MM.1S (cell line): ENCODE measurements at regions not wholly inside any gene's neighbourhood (a gene's known extent, or its start where the extent isn't known, plus 50 kb on each side); places are given as distances from the start of the nearest gene placed in this dataset.

Experiments used
- EZH2 ChIP-seq: fragments of 300-600 bp; sonication (generic); optimal IDR thresholded peaks from 2 replicates; pipeline ENCODE3; 2017; ENCODE audit warnings: low read depth, mild to moderate bottlenecking, antibody characterized with exemption, low read length, mixed read lengths
- EZH2phosphoT487 ChIP-seq: fragments of 300-600 bp; sonication (generic); IDR thresholded peaks from 2 replicates; pipeline ENCODE4 v1.6.1; 2018; ENCODE audit warnings: antibody characterized with exemption, low read length

DNA sequence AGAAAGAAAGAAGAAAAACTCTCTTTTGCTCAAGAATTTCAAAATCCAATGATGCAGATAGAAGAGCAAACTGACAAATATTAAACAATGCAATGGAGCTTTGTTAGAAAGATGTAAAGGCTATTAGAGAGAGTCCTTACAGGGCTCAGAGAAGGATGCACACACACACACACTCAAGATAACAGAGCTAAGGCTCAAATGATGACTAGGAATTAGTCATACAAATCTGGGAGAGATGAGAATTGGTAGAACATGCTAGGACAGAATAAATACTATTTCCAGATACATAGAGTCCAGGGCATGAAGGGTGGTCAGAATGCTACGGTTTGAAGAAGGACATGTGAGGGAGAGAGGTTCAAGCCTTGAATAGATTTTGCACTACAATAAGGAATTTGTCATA lies 650.1 kb upstream of the MDGA2 start:
- no peak for TF ChIP-seq EZH2
- no peak for TF ChIP-seq EZH2phosphoT487
